IPS-15b (cell line): ENCODE measurements at regions not wholly inside any gene's neighbourhood (a gene's known extent, or its start where the extent isn't known, plus 50 kb on each side); places are given as distances from the start of the nearest gene placed in this dataset.

Experiments
- H3K27me3 ChIP-seq: one replicate; pipeline ENCODE4 v1.6.1; 2013; ENCODE audit warnings: low read length; ENCODE audit not compliant: control insufficient read depth, insufficient read depth
- H3K36me3 ChIP-seq: one replicate; pipeline ENCODE4 v1.6.1; 2013; ENCODE audit warnings: low read length; ENCODE audit not compliant: control insufficient read depth, insufficient read depth
- H3K4me1 ChIP-seq: one replicate; pipeline ENCODE4 v1.6.1; 2013; ENCODE audit warnings: mild to moderate bottlenecking, low read length; ENCODE audit not compliant: control insufficient read depth, insufficient read depth
- H3K4me3 ChIP-seq: one replicate; pipeline ENCODE4 v1.5.1; 2013; ENCODE audit warnings: low read depth, low read length
- H3K9ac ChIP-seq: one replicate; pipeline ENCODE4 v1.6.1; 2013; ENCODE audit warnings: low read depth, mild to moderate bottlenecking, low read length
- H3K9me3 ChIP-seq: one replicate; pipeline ENCODE4 v1.6.1; 2013; ENCODE audit warnings: mild to moderate bottlenecking, low read length; ENCODE audit not compliant: control insufficient read depth, insufficient read depth

- no peak overlapping the region for H3K9ac ChIP-seq
- no peaks in the 10 kb centered on the region for H3K36me3 ChIP-seq
- no peaks in the 10 kb centered on the region for H3K9me3 ChIP-seq
- no peaks in the 10 kb centered on the region for H3K27me3 ChIP-seq
- H3K4me3 ChIP-seq, result no peak overlapping the region
- H3K4me1 ChIP-seq, result no peaks in the 10 kb centered on the region
Measured at GRCh38 chr16:72443809-72444208, 271.9 kb upstream of the PMFBP1 start.

- H3K4me1 ChIP-seq, result no peaks in the 10 kb centered on the region
- no peak overlapping the region for H3K4me3 ChIP-seq
- no peak overlapping the region for H3K9ac ChIP-seq
- no peaks in the 10 kb centered on the region for H3K9me3 ChIP-seq
- H3K36me3 ChIP-seq, result no peaks in the 10 kb centered on the region
- no peaks in the 10 kb centered on the region for H3K27me3 ChIP-seq
Measured at GRCh38 chr16:72442385-72443158, 270.6 kb upstream of the PMFBP1 start.

GRCh38 chr16:72437891-72438290 lies 265.9 kb upstream of the PMFBP1 start:
- no peaks in the 10 kb centered on the region for H3K4me1 ChIP-seq
- H3K4me3 ChIP-seq, result no peak overlapping the region
- no peak overlapping the region for H3K9ac ChIP-seq
- peaks cover 4% of the 10 kb centered on the region for H3K9me3 ChIP-seq
- no peaks in the 10 kb centered on the region for H3K36me3 ChIP-seq
- no peaks in the 10 kb centered on the region for H3K27me3 ChIP-seq

- no peak overlapping the region for H3K9ac ChIP-seq
- H3K27me3 ChIP-seq, result no peaks in the 10 kb centered on the region
- H3K36me3 ChIP-seq, result no peaks in the 10 kb centered on the region
- no peak overlapping the region for H3K4me3 ChIP-seq
- peaks cover 4% of the 10 kb centered on the region for H3K9me3 ChIP-seq
- H3K4me1 ChIP-seq, result no peaks in the 10 kb centered on the region
Measured at GRCh38 chr16:72434159-72434558, 262.2 kb upstream of the PMFBP1 start.

- Histone ChIP-seq H3K9ac (no peak overlapping the region), H3K27me3 (no peaks in the 10 kb centered on the region), H3K4me3 (no peak overlapping the region), H3K9me3 (peaks cover 4% of the 10 kb centered on the region), H3K36me3 (no peaks in the 10 kb centered on the region), H3K4me1 (peaks cover 2% of the 10 kb centered on the region)
Measured at GRCh38 chr16:72430121-72430520, 258.2 kb upstream of the PMFBP1 start.

DNA sequence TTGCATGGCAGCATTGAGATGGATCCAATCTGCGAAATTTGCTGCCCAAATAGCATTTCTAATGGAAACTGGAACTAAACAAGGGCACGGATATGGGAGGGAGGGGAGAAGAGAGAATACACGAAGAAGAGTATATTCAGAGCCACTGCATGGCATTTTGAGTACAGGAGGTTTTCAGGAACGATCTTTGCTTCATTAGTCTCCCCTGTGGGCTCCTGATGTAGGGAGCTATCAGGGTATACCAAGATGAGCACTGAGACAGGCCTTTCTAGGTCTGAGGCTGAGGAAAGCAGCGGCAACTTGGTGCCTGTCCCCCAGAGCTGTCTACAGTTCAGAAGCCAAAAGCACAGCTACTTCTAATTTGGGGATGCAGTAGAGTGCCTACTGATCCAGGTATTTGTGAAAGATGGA lies 257.7 kb upstream of the PMFBP1 start:
- Histone ChIP-seq H3K9me3 (peaks cover under 1% of the 10 kb centered on the region), H3K27me3 (no peaks in the 10 kb centered on the region), H3K9ac (no peak overlapping the region), H3K4me1 (peaks cover 2% of the 10 kb centered on the region), H3K4me3 (no peak overlapping the region), H3K36me3 (no peaks in the 10 kb centered on the region)

GRCh38 chr16:72428681-72429376 lies 256.9 kb upstream of the PMFBP1 start:
- Histone ChIP-seq H3K36me3 (no peaks in the 10 kb centered on the region), H3K4me1 (peaks cover 2% of the 10 kb centered on the region), H3K4me3 (no peak overlapping the region), H3K9me3 (no peaks in the 10 kb centered on the region), H3K27me3 (no peaks in the 10 kb centered on the region), H3K9ac (no peak overlapping the region)

DNA sequence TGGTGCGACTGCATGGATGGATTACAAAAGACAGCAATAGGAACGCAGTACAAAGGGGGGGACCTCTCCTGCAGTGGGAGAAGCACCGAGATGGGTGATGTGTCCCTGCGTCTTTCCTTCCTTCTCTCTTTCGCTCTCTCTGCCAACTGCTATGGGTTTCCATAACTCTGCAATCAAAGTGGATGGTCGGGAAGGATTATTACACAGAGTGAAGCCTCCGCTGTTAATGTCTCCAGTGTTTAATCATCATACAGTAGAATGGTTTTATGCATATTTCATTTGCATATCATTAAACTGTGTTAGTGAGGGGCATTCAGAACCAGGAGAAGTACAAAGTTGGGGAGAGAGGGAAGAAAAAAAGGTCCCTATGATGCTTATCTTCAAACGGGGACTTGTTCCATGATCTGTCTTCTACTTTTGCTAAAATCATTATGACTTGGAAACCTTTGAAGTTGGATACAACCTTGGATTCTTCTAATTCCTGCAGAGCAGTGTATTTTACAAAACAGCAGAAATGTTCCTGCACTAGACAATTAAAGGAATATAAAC lies 255.9 kb upstream of the PMFBP1 start:
- Histone ChIP-seq H3K27me3 (no peaks in the 10 kb centered on the region), H3K36me3 (no peaks in the 10 kb centered on the region), H3K9me3 (no peaks in the 10 kb centered on the region), H3K9ac (no peak overlapping the region), H3K4me1 (peaks cover 2% of the 10 kb centered on the region), H3K4me3 (no peak overlapping the region)

DNA sequence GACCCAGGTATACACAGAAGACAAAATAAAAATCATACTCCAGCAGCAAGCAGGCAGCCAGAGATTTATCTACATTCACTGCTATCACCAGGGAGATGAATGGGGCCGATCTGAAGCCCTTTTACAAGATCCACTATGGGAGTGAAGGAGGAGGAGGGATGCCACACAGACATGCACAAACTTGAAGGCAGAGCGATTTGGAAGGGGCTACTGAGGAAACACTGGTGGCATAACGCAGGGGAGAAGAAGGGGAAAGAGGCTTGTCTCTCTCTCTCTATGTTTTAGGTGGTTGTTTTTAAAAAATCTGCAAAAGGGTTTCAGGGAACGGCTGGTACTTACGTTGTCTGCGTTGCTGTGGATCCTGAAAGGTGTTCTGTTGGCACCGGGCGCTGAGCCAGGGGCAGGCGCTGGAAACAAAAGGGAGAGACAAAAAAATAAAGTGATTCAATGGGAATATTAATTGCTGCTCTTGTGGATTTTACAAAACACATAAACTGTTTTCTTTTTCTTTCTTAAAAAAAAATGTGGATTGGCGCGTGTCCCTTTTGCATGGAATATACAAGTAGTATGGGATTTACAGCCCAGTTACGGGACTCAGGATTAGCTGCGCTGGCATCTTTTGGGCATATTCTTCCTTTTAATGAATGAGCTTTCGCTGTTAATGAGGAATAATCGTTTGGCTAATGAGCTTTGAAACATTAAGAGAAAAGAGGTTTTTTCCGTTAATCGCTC lies 255.3 kb upstream of the PMFBP1 start:
- Histone ChIP-seq H3K4me3 (no peak overlapping the region), H3K9ac (no peak overlapping the region), H3K4me1 (peaks cover 2% of the 10 kb centered on the region), H3K36me3 (no peaks in the 10 kb centered on the region), H3K9me3 (no peaks in the 10 kb centered on the region), H3K27me3 (no peaks in the 10 kb centered on the region)

GRCh38 chr16:72426386-72426785 lies 254.4 kb upstream of the PMFBP1 start:
- no peaks in the 10 kb centered on the region for H3K27me3 ChIP-seq
- no peaks in the 10 kb centered on the region for H3K36me3 ChIP-seq
- peaks cover 2% of the 10 kb centered on the region for H3K4me1 ChIP-seq
- no peak overlapping the region for H3K9ac ChIP-seq
- H3K4me3 ChIP-seq, result no peak overlapping the region
- no peaks in the 10 kb centered on the region for H3K9me3 ChIP-seq

DNA sequence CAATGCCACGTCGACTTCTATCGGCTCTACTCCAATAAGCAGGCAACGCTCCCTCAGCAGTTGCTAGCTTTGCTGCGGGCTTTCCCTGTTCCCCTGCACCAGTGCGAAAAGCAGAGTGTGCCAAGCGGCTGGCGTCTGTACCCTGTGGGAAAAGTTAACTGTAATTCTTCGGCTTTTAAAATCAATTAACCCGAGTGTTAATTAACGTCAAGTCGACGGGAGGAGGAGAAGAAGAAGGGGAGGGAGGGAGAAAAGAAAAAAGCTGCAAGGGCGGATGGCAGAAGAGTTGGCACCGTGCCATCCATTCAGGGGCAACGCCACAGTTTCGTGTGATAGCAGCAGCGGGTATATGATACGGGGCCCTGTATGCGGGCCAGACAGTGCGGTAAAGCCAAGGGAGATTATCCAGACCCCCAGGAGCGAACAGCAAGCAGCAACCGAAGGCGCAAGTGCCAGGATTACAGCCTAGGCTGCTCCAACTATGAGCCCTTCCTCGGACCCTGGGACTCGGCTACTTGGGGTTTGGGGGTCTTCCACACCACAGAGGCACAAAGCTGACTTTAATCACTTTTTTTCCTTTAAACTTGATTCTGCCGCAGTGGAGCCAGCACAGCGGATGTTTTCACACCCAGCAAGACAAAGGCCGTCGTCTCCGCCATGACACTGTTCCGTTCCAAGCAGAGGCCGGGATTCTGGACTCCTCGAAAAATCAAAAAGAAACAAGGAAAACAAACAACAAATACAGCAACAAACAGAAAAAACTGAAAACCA lies 253.8 kb upstream of the PMFBP1 start:
- no peak overlapping the region for H3K4me3 ChIP-seq
- no peaks in the 10 kb centered on the region for H3K27me3 ChIP-seq

More for the DNA sequence above, 253.8 kb upstream of the PMFBP1 start:
- Histone ChIP-seq H3K9me3 (no peaks in the 10 kb centered on the region), H3K4me1 (peaks cover 2% of the 10 kb centered on the region), H3K9ac (no peak overlapping the region), H3K36me3 (no peaks in the 10 kb centered on the region)
